ENCODE measurements at regions not wholly inside any gene's neighbourhood (a gene's known extent, or its start where the extent isn't known, plus 50 kb on each side); places are given as distances from the start of the nearest gene placed in this dataset.

DNA sequence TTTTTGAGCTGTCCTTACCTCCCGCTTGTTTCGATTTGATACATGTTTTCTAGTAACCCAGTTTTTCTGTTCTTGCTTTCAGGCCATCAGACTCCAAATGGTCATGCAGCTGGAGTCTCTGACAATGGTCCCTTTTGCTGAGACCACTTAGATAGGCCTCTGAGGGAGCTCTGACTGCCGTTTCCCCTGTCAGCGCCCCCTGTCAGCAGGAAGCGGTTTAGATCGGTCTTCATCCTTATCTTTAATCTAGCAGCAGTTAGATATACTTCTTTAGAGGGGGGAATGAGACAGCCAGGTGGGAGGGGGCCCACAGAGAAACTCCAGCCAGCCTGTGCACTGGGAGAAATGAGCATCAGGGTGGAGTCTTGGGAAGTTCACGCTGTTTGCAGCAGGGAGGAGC, 457.9 kb downstream of the GPAT3 start (continued):
- TF ChIP-seq, protein P1, sequence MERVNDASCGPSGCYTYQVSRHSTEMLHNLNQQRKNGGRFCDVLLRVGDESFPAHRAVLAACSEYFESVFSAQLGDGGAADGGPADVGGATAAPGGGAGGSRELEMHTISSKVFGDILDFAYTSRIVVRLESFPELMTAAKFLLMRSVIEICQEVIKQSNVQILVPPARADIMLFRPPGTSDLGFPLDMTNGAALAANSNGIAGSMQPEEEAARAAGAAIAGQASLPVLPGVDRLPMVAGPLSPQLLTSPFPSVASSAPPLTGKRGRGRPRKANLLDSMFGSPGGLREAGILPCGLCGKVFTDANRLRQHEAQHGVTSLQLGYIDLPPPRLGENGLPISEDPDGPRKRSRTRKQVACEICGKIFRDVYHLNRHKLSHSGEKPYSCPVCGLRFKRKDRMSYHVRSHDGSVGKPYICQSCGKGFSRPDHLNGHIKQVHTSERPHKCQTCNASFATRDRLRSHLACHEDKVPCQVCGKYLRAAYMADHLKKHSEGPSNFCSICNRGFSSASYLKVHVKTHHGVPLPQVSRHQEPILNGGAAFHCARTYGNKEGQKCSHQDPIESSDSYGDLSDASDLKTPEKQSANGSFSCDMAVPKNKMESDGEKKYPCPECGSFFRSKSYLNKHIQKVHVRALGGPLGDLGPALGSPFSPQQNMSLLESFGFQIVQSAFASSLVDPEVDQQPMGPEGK (CRISPR knock-in tag; IDR thresholded peaks at IDR 0.05; ENCODE audit: borderline replicate concordance), result no peak
- TF ChIP-seq COPS2 (conservative IDR thresholded peaks at IDR 0.05) (no peak), PCBP1 (IDR thresholded peaks at IDR 0.05; ENCODE audit: low read depth, low read length, poor library complexity, severe bottlenecking) (no peak), HDAC6 (IDR thresholded peaks at IDR 0.05; ENCODE audit: low read depth, low read length) (no peak), ZBTB7A (IDR thresholded peaks at IDR 0.05; ENCODE audit: borderline replicate concordance, control insufficient read depth, low read depth, low read length) (no peak), RAD21 (CRISPR knock-in tag; conservative IDR thresholded peaks at IDR 0.05 in 1 of 2, IDR thresholded peaks at IDR 0.05 in 1 of 2) (0 out of 4 replicates have a peak, but pooled peaks of 1 of the 2 experiments have one; percentile 12), POLR2H (tag; IDR thresholded peaks at IDR 0.05; ENCODE audit: low read depth) (no peak)
- TF ChIP-seq, protein P2, sequence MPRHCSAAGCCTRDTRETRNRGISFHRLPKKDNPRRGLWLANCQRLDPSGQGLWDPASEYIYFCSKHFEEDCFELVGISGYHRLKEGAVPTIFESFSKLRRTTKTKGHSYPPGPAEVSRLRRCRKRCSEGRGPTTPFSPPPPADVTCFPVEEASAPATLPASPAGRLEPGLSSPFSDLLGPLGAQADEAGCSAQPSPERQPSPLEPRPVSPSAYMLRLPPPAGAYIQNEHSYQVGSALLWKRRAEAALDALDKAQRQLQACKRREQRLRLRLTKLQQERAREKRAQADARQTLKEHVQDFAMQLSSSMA (CRISPR knock-in tag; IDR thresholded peaks at IDR 0.05), result no peak

DNA sequence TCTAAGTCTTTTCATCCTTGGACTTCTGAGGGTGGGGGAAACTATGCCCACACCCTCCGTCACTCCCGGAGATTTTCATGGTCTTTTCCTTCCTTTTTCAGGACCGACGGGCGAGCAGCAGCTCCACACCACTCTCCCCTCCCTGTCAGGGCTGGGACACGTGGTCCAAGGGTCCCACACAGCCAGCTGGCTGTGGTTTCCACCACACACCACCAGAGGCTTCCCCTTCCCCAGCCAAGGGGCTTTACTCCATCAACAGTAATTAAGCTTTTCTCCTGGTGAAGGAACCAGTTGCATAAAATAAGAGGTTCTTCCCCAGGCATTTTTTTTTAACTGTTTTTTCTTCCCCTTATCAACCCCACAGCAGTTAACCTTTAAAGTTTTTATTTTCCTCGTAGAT, 453.9 kb downstream of the GPAT3 start:
- intact Hi-C loops (cut with micrococcal nuclease) (no loop called here), in situ Hi-C loops (cut with MboI) (no loop called here)
- Histone ChIP-seq H3K27me3 (ENCODE audit: control insufficient read depth in 2 of 2, insufficient read depth in 2 of 2, low read length in 2 of 2) (no peaks in the 10 kb centered on the region), H3K4me2 (ENCODE audit: insufficient read depth, low read length) (no peak overlapping the region), H3K79me2 (ENCODE audit: control insufficient read depth, insufficient read depth, low read length) (no peaks in the 10 kb centered on the region), H3K4me1 (replicated peaks in 1 of 2; ENCODE audit: control insufficient read depth in 2 of 2, insufficient read depth in 2 of 2, low read length in 2 of 2) (no peaks in the 10 kb centered on the region), H3K27ac (ENCODE audit: extremely low read depth, low read depth, low read length) (no peak overlapping the region), H3K36me3 (ENCODE audit: control insufficient read depth, insufficient read depth, low read length) (no peaks in the 10 kb centered on the region), H3K9ac (ENCODE audit: insufficient read depth in 1 of 2, low read depth in 2 of 2, low read length in 2 of 2) (no peak overlapping the region), H3K9me3 (replicated peaks; ENCODE audit: control insufficient read depth, insufficient read depth, low read depth, low read length) (no peaks in the 10 kb centered on the region), H4K20me1 (replicated peaks; ENCODE audit: control insufficient read depth, insufficient read depth, low read length) (no peaks in the 10 kb centered on the region), H3K4me3 (no peak overlapping the region), H3K9me1 (ENCODE audit: control insufficient read depth, insufficient read depth, low read length) (no peaks in the 10 kb centered on the region), H2AFZ (ENCODE audit: low read depth, low read length) (no peak overlapping the region)
- CTCF ChIA-PET (ENCODE audit: low intra/inter-chr PET ratio), result no interaction called here
- no peak for DNase-seq (ENCODE audit: extremely low read depth in 1 of 4, low spot score in 3 of 4)
- 0% methylated on average over 4 of the region's 7 CpGs for WGBS (ENCODE audit: insufficient coverage, low coverage, missing lambda C conversion rate)
- TF ChIP-seq, protein P3, sequence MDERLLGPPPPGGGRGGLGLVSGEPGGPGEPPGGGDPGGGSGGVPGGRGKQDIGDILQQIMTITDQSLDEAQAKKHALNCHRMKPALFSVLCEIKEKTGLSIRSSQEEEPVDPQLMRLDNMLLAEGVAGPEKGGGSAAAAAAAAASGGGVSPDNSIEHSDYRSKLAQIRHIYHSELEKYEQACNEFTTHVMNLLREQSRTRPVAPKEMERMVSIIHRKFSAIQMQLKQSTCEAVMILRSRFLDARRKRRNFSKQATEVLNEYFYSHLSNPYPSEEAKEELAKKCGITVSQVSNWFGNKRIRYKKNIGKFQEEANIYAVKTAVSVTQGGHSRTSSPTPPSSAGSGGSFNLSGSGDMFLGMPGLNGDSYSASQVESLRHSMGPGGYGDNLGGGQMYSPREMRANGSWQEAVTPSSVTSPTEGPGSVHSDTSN (CRISPR knock-in tag; IDR thresholded peaks at IDR 0.05; ENCODE audit: low read depth), result no peak
- TF ChIP-seq, protein P3 (tag; conservative IDR thresholded peaks at IDR 0.05; ENCODE audit: low read depth), result no peak
- TF ChIP-seq, protein P4, sequence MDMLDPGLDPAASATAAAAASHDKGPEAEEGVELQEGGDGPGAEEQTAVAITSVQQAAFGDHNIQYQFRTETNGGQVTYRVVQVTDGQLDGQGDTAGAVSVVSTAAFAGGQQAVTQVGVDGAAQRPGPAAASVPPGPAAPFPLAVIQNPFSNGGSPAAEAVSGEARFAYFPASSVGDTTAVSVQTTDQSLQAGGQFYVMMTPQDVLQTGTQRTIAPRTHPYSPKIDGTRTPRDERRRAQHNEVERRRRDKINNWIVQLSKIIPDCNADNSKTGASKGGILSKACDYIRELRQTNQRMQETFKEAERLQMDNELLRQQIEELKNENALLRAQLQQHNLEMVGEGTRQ (CRISPR knock-in tag; IDR thresholded peaks at IDR 0.05), result 0 out of 2 replicates have a peak, but pooled peaks have one; percentile 19
- POLR2A ChIA-PET, result interaction anchor here (0.9 kb wide), 1 partner anchor 28 kb away, joined by 3 read pairs; no protein-coding TSS in a partner anchor
- BruUV-seq (replicated peaks), result no TSS peak
- FAIRE-seq, result no peak
- ATAC-seq, result no peak

All from K562 (cell line).